ENCODE measurements at regions not wholly inside any gene's neighbourhood (a gene's known extent, or its start where the extent isn't known, plus 50 kb on each side); places are given as distances from the start of the nearest gene placed in this dataset.
"Not testable (repeated sequence)": the region's sequence is repeated elsewhere in the genome, so short reads cannot be mapped to it uniquely, and the experiment has no call there.

GRCh38 chr20:29296256-29297230, 1960.9 kb upstream of the DEFB115 start:
- no peaks in the 10 kb centered on the region for H3K27me3 Mint-ChIP-seq
- no peaks in the 10 kb centered on the region for H3K36me3 Mint-ChIP-seq
- no peak overlapping the region for H3K4me3 Mint-ChIP-seq
- H3K27ac Mint-ChIP-seq, result no peak overlapping the region
- no peak for ATAC-seq
- no peaks in the 10 kb centered on the region for H3K4me1 Mint-ChIP-seq
- no peaks in the 10 kb centered on the region for H3K9me3 Mint-ChIP-seq

- no peak overlapping the region for H3K27ac Mint-ChIP-seq
- no peak overlapping the region for H3K4me3 Mint-ChIP-seq
- no peaks in the 10 kb centered on the region for H3K27me3 Mint-ChIP-seq
- no peaks in the 10 kb centered on the region for H3K9me3 Mint-ChIP-seq
- ATAC-seq, result peak; percentile 43
- no peaks in the 10 kb centered on the region for H3K4me1 Mint-ChIP-seq
- H3K36me3 Mint-ChIP-seq, result no peaks in the 10 kb centered on the region
Observed at GRCh38 chr20:29297411-29298270, 1959.8 kb upstream of the DEFB115 start.

DNA sequence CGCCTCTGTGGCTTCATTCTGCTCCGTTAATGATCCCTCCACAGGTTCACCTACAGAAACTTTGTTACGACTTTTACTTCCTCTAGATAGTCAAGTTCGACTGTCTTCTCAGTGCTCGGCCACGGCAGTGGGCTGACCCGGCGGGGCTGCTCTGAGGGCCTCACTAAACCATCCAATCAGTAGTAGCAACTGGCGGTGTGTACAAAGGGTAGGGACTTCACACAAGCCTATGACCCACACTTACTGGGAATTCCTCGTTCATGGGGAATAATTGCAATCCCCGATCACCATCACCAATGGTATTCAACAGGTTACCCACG, 1959.2 kb upstream of the DEFB115 start:
- no peaks in the 10 kb centered on the region for H3K4me1 Mint-ChIP-seq
- H3K36me3 Mint-ChIP-seq, result no peaks in the 10 kb centered on the region
- no peak overlapping the region for H3K4me3 Mint-ChIP-seq
- ATAC-seq, result no peak
- H3K9me3 Mint-ChIP-seq, result no peaks in the 10 kb centered on the region
- no peak overlapping the region for H3K27ac Mint-ChIP-seq
- no peaks in the 10 kb centered on the region for H3K27me3 Mint-ChIP-seq

DNA sequence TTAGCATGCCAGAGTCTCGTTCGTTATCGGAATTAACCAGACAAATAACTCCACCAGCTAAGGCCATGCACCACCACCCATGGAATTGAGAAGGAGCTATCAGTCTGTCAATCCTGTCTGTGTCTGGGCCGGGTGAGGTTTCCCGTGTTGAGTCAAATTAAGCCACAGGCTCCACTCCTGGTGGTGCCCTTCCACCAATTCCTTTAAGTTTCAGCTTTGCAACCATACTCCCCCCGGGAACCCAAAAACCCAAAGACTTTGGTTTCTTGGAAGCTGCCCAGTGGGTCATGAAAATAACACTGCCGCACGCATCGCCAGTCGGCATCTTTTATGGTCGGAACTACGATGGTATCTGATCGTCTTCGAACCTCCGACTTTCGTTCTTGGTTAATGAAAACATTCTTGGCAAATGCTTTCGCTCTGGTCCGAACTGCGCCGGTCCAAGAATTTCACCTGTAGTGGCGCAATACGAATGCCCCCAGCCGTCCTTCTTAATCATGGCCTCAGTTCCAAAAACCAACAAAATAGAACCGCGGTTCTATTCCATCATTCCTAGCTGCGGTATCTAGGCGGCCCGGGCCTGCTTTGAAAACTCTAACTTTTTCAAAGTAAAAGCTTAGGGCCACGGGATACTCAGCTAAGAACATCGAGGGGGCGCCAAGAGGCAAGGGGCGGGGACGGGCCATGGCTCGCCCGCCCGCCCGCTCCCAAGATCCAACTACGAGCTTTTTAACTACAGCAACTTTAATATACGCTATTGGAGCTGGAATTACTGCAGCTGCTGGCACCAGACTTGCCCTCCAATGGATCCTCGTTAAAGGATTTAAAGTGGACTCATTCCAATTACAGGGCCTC, 1958.5 kb upstream of the DEFB115 start:
- Mint-ChIP-seq H3K9me3 (no peaks in the 10 kb centered on the region), H3K4me1 (no peaks in the 10 kb centered on the region), H3K36me3 (no peaks in the 10 kb centered on the region), H3K27ac (no peak overlapping the region), H3K4me3 (no peak overlapping the region), H3K27me3 (no peaks in the 10 kb centered on the region)
- ATAC-seq, result no peak

DNA sequence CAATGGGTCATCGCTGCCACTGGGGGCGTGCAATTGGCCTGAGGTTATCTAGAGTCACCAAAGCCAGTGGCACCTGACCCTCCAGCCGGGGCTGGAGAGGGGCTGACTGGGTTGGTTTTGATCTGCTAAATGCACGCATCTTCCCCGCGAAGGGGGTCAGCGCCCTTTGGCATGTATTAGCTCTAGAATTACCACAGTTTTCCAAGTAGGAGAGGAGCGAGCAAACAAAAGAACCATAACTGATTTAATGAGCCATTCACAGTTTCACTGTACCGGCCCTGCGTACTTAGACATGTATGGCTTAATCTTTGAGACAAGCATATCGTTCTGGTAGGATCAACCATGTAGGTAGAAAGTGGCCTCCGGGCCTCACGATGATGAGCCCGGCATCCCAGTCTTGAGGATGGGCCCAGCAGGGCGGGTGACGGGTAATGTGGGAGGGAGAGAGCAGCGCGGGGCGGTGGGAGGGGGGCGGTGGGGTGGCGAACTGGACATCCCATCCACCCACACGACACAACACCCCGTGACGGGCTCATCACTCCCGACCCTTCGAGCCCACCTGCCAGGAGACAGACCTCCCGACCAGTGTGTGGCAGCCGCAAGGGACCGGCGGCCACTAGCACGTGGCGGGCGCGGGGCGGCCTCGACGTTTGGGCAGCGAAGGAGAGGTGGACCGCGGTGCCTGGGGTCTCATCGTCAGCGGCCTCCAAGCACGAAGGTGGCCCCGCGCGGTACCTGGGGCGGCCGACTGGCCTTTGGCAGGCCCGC, 1957.5 kb upstream of the DEFB115 start:
- Mint-ChIP-seq H3K9me3 (peaks cover 4% of the 10 kb centered on the region), H3K27me3 (peaks cover 7% of the 10 kb centered on the region), H3K27ac (no peak overlapping the region), H3K4me3 (no peak overlapping the region), H3K4me1 (no peaks in the 10 kb centered on the region), H3K36me3 (no peaks in the 10 kb centered on the region)
- peak; percentile 44 for ATAC-seq

- peaks cover 12% of the 10 kb centered on the region for H3K9me3 Mint-ChIP-seq
- no peak overlapping the region for H3K4me3 Mint-ChIP-seq
- H3K27me3 Mint-ChIP-seq, result peaks cover 16% of the 10 kb centered on the region
- no peaks in the 10 kb centered on the region for H3K4me1 Mint-ChIP-seq
- H3K27ac Mint-ChIP-seq, result no peak overlapping the region
- peak; percentile 17 for ATAC-seq
- H3K36me3 Mint-ChIP-seq, result no peaks in the 10 kb centered on the region
Observed at GRCh38 chr20:29300579-29301551, 1956.6 kb upstream of the DEFB115 start.

GRCh38 chr20:29301624-29302259, 1955.7 kb upstream of the DEFB115 start:
- H3K27me3 Mint-ChIP-seq, result peaks cover 20% of the 10 kb centered on the region
- H3K36me3 Mint-ChIP-seq, result no peaks in the 10 kb centered on the region
- no peaks in the 10 kb centered on the region for H3K4me1 Mint-ChIP-seq
- H3K27ac Mint-ChIP-seq, result no peak overlapping the region
- peaks cover 13% of the 10 kb centered on the region for H3K9me3 Mint-ChIP-seq
- no peak for ATAC-seq
- no peak overlapping the region for H3K4me3 Mint-ChIP-seq

DNA sequence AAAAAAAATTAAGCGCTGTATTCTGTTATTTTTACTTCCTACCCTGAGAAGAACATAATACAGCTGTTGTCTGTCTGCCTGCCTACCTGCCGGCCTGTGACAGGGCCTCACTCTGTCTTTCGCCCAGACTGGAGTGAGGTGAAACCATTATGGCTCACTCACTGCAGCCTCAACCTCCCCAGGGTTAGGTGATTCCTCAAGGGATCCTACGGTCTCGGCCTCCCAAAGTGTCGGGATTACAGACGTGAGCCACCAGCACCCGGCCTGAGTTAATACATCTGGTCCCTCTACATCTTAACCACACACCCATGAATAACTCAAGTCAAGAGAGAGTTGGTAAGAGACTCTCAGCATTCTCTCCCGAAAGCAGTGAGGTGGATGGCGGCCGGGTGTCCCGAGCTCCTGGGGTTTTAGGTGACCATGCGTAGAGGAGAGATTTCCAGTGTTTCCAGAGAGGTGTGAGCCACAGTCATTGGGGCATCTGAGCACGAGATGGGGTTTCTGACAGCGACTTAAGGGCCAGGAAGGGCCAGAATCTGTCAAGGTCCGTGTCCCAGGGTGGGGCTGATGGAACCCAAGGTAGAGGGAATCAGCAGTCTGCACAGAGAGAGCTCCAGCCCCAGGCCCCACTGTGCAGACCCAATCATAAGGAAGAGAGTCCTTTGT, 1954.4 kb upstream of the DEFB115 start:
- Mint-ChIP-seq H3K9me3 (peaks cover 19% of the 10 kb centered on the region), H3K4me1 (no peaks in the 10 kb centered on the region), H3K36me3 (no peaks in the 10 kb centered on the region), H3K4me3 (no peak overlapping the region), H3K27ac (no peak overlapping the region), H3K27me3 (peaks cover 20% of the 10 kb centered on the region)
- no peak for ATAC-seq

GRCh38 chr20:29306390-29307072, 1950.9 kb upstream of the DEFB115 start:
- Mint-ChIP-seq H3K27ac (no peak overlapping the region), H3K36me3 (no peaks in the 10 kb centered on the region), H3K9me3 (peaks cover 28% of the 10 kb centered on the region), H3K4me1 (no peaks in the 10 kb centered on the region), H3K27me3 (peaks cover 20% of the 10 kb centered on the region), H3K4me3 (no peak overlapping the region)
- no peak for ATAC-seq

DNA sequence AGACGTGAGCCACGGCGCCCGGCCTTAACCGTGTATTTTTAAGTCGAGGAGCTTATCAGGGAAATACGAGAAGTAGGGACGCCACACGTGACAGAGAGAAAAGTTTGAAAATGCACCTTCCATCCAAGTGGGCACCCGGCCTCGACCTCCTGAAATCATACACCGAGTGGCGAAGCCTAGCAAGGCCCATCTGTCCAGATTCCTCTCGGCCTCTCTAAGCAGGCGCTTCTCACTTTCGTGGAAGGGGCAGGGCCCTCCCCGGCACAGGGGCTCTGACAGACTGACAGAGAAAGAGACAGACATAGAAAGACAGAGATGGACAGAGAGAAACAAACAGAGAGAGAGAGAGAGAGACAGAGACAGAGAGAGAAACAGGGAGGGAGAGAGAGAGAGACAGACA, 1950.0 kb upstream of the DEFB115 start:
- H3K36me3 Mint-ChIP-seq, H3K4me1 Mint-ChIP-seq, H3K4me3 Mint-ChIP-seq, ATAC-seq, H3K27ac Mint-ChIP-seq: not testable (repeated sequence)
- H3K9me3 Mint-ChIP-seq, result peaks cover 33% of the 10 kb centered on the region
- H3K27me3 Mint-ChIP-seq, result peaks cover 20% of the 10 kb centered on the region

- not testable (repeated sequence) for H3K4me3 Mint-ChIP-seq, H3K36me3 Mint-ChIP-seq, H3K27ac Mint-ChIP-seq, ATAC-seq, H3K4me1 Mint-ChIP-seq
- Mint-ChIP-seq H3K9me3 (peaks cover 35% of the 10 kb centered on the region), H3K27me3 (peaks cover 20% of the 10 kb centered on the region)
Observed at GRCh38 chr20:29308956-29309355, 1948.5 kb upstream of the DEFB115 start.

GRCh38 chr20:29309481-29309880, 1948.0 kb upstream of the DEFB115 start:
- Mint-ChIP-seq H3K27me3 (peaks cover 18% of the 10 kb centered on the region), H3K9me3 (peaks cover 39% of the 10 kb centered on the region)
- not testable (repeated sequence) for ATAC-seq, H3K4me1 Mint-ChIP-seq, H3K27ac Mint-ChIP-seq, H3K36me3 Mint-ChIP-seq, H3K4me3 Mint-ChIP-seq
